Upper lobe of left lung (tissue), 4 donors: ENCODE measurements at regions not wholly inside any gene's neighbourhood (a gene's known extent, or its start where the extent isn't known, plus 50 kb on each side); places are given as distances from the start of the nearest gene placed in this dataset.

Experiments used
- CTCF ChIP-seq, 6 experiments: fragments of 450-650 bp in 4 of 6; fragments of 200-600 bp in 2 of 6; sonication (generic) in 2 of 6; IDR thresholded peaks; one replicate each; pipeline ENCODE4 v1.5.1; 2016 to 2019; ENCODE audit warnings: antibody characterized with exemption in 6 of 6
- EP300 ChIP-seq, 4 donors: sonication (generic); formaldehyde crosslinking; IDR thresholded peaks; one replicate each; pipeline ENCODE4 v1.5.1; 2017; ENCODE audit warnings: antibody characterized with exemption in 4 of 4, control low read depth in 2 of 4
- POLR2A ChIP-seq, 4 donors: fragments of 450-650 bp; IDR thresholded peaks; one replicate each; pipeline ENCODE4 v1.5.1; 2016 to 2017; ENCODE audit warnings: antibody characterized with exemption in 4 of 4, mild to moderate bottlenecking in 2 of 4
- POLR2AphosphoS5 ChIP-seq, 2 donors: sonication (generic); formaldehyde crosslinking; IDR thresholded peaks; one replicate each; pipeline ENCODE4 v1.5.1; 2017; ENCODE audit warnings: antibody characterized with exemption in 2 of 2

GRCh38 chr2:16179701-16180416 lies 239.5 kb downstream of the MYCN start:
- no peak for TF ChIP-seq CTCF (IDR thresholded peaks at IDR 0.05)
- TF ChIP-seq POLR2A (IDR thresholded peaks at IDR 0.05), result no peak
- no peak for TF ChIP-seq EP300 (IDR thresholded peaks at IDR 0.05)
- no peak for TF ChIP-seq POLR2AphosphoS5 (IDR thresholded peaks at IDR 0.05)
